SU-DHL-6 (cell line): ENCODE measurements at regions not wholly inside any gene's neighbourhood (a gene's known extent, or its start where the extent isn't known, plus 50 kb on each side); places are given as distances from the start of the nearest gene placed in this dataset.

ENCODE experiments used
- CTCF ChIP-seq: fragments of 200-600 bp; sonication (generic); IDR thresholded peaks from one replicate; pipeline ENCODE4 v1.5.1; 2017; ENCODE audit warnings: antibody characterized with exemption, mild to moderate bottlenecking, low read length, moderate library complexity; ENCODE audit not compliant: insufficient read depth, poor library complexity, severe bottlenecking
- EZH2phosphoT487 ChIP-seq: fragments of 200-600 bp; sonication (generic), shearing (Covaris generic); conservative IDR thresholded peaks from 2 replicates; pipeline ENCODE4 v1.6.1; 2018; ENCODE audit warnings: mild to moderate bottlenecking, antibody characterized with exemption, low read length, moderate library complexity, mixed read lengths

GRCh38 chr5:96562614-96563013 lies 99.6 kb upstream of the CAST start:
- TF ChIP-seq CTCF (no peak), EZH2phosphoT487 (no peak)
